HFF-Myc (cell line): ENCODE measurements at regions not wholly inside any gene's neighbourhood (a gene's known extent, or its start where the extent isn't known, plus 50 kb on each side); places are given as distances from the start of the nearest gene placed in this dataset.

Source experiments
- DNase-seq: peaks from one replicate; pipeline ENCODE4 v3.0.0-alpha.2; 2011; ENCODE audit warnings: low read depth; ENCODE audit errors: extremely low read depth
- H3K4me3 ChIP-seq: replicated peaks from 2 replicates; pipeline ENCODE4 v1.5.1; 2011; ENCODE audit warnings: low read depth, mild to moderate bottlenecking, control low read depth, low read length
- TF ChIP-seq, protein P1 (sequence below): IDR thresholded peaks from 2 replicates; pipeline ENCODE4 v1.5.1; 2012; ENCODE audit warnings: mild to moderate bottlenecking, low read depth, low read length, control low read depth; ENCODE audit errors: missing control alignments

DNA sequence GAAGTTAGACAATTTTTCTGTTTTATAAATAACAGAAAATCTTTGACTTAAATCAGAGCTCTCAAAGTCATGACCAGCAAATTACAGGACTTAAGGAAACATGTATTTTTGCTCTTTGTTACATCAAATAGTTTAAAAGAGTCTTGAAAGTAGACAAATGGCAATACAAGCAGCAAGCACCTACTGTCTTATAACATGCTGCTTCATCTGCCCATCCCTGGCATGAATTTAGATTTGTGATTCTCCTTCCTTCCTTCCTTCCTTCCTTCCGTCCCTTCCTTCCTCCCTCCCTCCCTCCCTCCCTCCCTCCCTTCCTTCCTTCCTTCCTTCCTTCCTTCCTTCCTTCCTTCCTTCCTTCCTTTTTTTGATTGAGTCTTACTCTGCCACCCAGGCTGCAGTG, 715.6 kb upstream of the FLRT2 start:
- no peak for DNase-seq
- TF ChIP-seq, protein P1, sequence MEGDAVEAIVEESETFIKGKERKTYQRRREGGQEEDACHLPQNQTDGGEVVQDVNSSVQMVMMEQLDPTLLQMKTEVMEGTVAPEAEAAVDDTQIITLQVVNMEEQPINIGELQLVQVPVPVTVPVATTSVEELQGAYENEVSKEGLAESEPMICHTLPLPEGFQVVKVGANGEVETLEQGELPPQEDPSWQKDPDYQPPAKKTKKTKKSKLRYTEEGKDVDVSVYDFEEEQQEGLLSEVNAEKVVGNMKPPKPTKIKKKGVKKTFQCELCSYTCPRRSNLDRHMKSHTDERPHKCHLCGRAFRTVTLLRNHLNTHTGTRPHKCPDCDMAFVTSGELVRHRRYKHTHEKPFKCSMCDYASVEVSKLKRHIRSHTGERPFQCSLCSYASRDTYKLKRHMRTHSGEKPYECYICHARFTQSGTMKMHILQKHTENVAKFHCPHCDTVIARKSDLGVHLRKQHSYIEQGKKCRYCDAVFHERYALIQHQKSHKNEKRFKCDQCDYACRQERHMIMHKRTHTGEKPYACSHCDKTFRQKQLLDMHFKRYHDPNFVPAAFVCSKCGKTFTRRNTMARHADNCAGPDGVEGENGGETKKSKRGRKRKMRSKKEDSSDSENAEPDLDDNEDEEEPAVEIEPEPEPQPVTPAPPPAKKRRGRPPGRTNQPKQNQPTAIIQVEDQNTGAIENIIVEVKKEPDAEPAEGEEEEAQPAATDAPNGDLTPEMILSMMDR, result no peak
- no peak overlapping the region for H3K4me3 ChIP-seq

DNA sequence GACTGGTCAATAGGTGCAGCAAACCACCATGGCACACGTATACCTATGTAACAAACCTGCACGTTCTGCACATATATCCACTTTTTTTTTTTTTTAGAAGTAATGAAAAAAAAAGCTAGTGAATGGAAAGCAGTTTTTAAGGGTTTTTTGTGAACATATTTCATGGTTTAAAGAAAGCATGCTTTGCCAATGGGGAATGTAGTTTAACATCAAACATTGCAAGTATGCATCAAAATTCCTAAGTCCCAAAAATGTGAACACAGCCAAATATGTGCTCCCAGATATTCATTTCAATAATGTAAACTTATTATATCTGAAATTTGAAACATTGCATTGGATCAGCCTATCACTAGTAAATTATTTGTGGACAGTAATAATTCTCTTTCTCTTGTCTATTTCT, 710.4 kb upstream of the FLRT2 start:
- DNase-seq, result no peak
- TF ChIP-seq, protein P1, result no peak
- H3K4me3 ChIP-seq, result no peak overlapping the region

DNA sequence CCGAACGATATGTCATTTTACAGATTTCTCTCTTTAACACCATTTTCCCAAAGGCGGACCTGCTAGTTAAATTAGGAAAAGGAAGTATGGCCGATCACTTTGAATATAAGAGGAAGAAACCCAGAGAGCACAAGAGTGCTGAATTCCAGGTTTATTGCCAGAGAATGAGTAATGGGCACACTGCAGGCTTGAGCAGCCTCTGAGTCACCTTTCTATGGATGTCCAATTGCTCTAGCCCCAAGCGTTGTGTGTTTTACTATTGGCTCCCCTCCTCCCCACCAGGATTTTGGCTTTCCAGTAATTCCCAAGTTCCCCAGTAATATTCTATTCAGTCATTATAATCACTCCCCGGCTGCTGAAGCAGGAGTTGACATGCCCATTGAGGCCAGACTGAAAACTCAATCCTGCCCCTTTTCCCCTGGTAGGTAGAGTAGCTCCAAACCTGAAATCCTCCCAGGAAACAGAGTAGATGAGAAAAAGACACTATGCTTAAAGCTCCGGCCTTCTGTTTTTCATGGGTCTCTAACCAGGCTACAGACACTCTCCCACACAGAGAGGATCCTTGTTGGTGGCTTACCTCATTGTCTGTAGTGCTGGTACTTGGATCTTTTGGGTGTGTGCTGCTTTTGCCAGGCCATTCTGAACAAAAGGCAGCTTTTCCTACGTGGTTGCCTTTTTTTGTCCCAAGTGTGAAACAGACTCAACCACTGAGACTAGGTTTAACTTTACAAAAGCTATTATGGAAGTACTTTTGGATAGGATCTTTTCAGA, 704.3 kb upstream of the FLRT2 start:
- TF ChIP-seq, protein P1, result no peak
- no peak overlapping the region for H3K4me3 ChIP-seq
- DNase-seq, result no peak

DNA sequence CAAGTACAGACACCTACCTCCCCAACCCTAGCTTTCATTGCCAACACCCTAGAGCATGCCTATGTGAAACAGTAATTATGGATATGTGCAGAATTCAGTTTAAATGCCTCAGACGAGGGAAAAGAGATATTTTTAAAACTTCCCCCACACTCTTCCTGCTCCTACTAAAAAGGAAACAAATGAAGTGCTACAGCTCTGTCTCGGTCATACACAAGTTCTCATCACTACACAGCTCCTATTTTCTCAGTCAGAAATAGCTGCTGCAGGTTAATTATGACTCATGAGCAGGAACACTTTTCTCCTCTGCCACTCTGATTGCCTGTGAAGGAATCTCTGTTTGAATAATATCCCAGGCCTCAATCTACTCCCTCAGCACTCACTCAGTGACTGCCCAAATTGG, 703.6 kb upstream of the FLRT2 start:
- no peak overlapping the region for H3K4me3 ChIP-seq
- no peak for DNase-seq
- TF ChIP-seq, protein P1, result no peak

DNA sequence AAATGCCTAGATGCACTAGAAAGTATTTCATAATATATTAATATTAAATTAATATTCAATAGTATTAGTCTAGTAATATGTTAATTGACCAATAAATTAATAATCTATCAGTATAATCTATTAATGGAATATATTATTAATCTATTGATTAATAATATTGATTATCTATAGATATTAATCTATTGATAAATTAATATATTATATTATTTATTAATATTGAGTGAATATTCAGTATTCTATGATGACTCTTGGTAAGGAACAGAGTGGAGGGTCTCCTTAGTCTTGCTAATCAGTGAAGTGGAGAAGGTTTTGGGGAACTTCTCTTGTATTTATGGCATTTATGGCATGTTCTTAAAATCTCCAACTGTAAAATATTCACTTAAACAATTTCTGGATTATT, 679.3 kb upstream of the FLRT2 start:
- TF ChIP-seq, protein P1, result no peak
- DNase-seq, result no peak
- H3K4me3 ChIP-seq, result no peak overlapping the region

DNA sequence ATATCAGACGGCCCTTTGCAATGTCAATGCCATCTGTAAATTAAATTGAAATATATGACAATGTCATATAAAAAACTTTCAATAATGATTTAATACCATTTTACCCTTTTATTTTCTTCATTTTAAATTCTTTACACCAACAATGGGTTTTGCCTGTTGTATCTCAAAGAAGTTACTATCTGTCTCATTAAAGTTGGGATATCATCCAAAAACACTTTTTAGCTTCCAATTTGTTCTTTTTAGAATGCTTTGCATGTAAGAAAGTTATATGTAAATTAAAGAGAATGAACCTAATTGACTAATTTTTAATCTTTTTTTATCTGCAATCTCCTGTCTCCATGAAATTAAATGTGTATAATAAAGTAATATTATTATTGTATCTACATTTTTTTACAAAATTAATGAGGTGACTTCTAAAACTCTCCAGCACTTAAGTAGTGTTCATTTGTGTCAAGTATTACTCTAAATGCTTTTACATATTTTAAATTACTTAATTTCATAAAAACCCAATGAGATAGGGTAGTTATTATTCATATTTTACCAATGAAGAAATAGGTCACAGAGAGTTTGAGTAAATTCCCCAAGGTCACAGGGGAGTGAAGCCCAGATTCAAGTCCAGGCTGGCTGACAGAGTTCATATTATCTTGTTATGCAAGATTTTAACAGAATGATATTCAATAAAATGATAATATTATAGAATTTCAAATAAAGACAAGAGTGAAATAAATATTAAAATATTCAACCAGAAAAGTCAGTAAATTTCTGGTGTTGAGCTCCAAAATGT, 673.0 kb upstream of the FLRT2 start:
- no peak overlapping the region for H3K4me3 ChIP-seq
- DNase-seq, result no peak
- TF ChIP-seq, protein P1, result no peak
